Liver (tissue), 3 donors: ENCODE measurements at regions not wholly inside any gene's neighbourhood (a gene's known extent, or its start where the extent isn't known, plus 50 kb on each side); places are given as distances from the start of the nearest gene placed in this dataset.

Experiments
- GABPA ChIP-seq, 2 donors: IDR thresholded peaks in 1 of 2; conservative IDR thresholded peaks in 1 of 2; 2 replicates each; pipeline ENCODE4 v1.6.1; 2016; ENCODE audit warnings: antibody characterized with exemption in 2 of 2, mild to moderate bottlenecking in 1 of 2, moderate library complexity in 1 of 2
- HNF4A ChIP-seq, 2 donors: conservative IDR thresholded peaks; 2 replicates each; pipeline ENCODE4 v1.6.1; 2016; ENCODE audit warnings: antibody characterized with exemption in 2 of 2, mild to moderate bottlenecking in 2 of 2
- JUND ChIP-seq, 2 donors: IDR thresholded peaks; 2 replicates each; pipeline ENCODE4 v1.6.1; 2016; ENCODE audit warnings: antibody characterized with exemption in 2 of 2
- RXRA ChIP-seq, 2 donors: IDR thresholded peaks; 2 replicates each; pipeline ENCODE4 v1.6.1; 2017 to 2018; ENCODE audit warnings: antibody characterized with exemption in 2 of 2, mild to moderate bottlenecking in 1 of 2
- SP1 ChIP-seq: IDR thresholded peaks from 2 replicates; pipeline ENCODE4 v1.6.1; 2018; ENCODE audit warnings: antibody characterized with exemption, mild to moderate bottlenecking
- TAF1 ChIP-seq: conservative IDR thresholded peaks from 2 replicates; pipeline ENCODE4 v1.6.1; 2016; ENCODE audit warnings: antibody characterized with exemption, mild to moderate bottlenecking
- YY1 ChIP-seq: IDR thresholded peaks from 2 replicates; pipeline ENCODE4 v1.6.1; 2016; ENCODE audit warnings: antibody characterized with exemption, mild to moderate bottlenecking
- TF ChIP-seq, protein P1 (sequence below): fragments of 150-350 bp; IDR thresholded peaks from 2 replicates; pipeline ENCODE4 v1.5.1; 2017; ENCODE audit warnings: improper control_type of control experiment, low read depth, low read length; ENCODE audit not compliant: missing input control
- TF ChIP-seq, protein P2 (sequence below): IDR thresholded peaks from 2 replicates; pipeline ENCODE4 v1.6.1; 2016; ENCODE audit warnings: antibody characterized with exemption
- donor health status: healthy.
- donor health status: healthy.

DNA sequence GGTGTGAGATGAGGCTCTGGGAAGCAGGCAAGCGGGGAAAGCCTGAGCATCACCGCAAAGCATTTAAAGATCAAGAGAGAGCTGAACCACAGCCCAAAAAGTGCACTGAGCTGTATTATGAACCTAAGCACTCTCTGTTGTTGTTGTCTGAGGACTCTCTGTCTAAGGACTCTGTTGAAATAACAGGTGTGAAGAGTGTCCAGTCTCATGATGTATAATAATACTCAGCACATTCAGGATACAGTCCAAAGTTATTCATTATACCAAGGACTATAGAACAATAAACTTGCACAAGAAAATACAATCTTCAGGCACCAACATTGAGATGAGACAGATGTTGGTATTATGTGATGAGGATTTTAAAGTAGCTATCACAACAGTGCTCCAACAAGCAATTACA is 71.8 kb upstream of the CTSV start:
- TF ChIP-seq RXRA (IDR thresholded peaks at IDR 0.05) = no peak
- TF ChIP-seq, protein P1, sequence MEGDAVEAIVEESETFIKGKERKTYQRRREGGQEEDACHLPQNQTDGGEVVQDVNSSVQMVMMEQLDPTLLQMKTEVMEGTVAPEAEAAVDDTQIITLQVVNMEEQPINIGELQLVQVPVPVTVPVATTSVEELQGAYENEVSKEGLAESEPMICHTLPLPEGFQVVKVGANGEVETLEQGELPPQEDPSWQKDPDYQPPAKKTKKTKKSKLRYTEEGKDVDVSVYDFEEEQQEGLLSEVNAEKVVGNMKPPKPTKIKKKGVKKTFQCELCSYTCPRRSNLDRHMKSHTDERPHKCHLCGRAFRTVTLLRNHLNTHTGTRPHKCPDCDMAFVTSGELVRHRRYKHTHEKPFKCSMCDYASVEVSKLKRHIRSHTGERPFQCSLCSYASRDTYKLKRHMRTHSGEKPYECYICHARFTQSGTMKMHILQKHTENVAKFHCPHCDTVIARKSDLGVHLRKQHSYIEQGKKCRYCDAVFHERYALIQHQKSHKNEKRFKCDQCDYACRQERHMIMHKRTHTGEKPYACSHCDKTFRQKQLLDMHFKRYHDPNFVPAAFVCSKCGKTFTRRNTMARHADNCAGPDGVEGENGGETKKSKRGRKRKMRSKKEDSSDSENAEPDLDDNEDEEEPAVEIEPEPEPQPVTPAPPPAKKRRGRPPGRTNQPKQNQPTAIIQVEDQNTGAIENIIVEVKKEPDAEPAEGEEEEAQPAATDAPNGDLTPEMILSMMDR = no peak
- no peak for TF ChIP-seq TAF1
- no peak for TF ChIP-seq SP1
- TF ChIP-seq, protein P2, sequence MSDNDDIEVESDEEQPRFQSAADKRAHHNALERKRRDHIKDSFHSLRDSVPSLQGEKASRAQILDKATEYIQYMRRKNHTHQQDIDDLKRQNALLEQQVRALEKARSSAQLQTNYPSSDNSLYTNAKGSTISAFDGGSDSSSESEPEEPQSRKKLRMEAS = no peak
- no peak for TF ChIP-seq HNF4A (conservative IDR thresholded peaks at IDR 0.05)
- no peak for TF ChIP-seq YY1
- TF ChIP-seq GABPA (IDR thresholded peaks at IDR 0.05 in 1 of 2, conservative IDR thresholded peaks at IDR 0.05 in 1 of 2) = no peak
- TF ChIP-seq JUND (IDR thresholded peaks at IDR 0.05) = no peak
